Prostate gland (tissue), 2 donors: ENCODE measurements at regions not wholly inside any gene's neighbourhood (a gene's known extent, or its start where the extent isn't known, plus 50 kb on each side); places are given as distances from the start of the nearest gene placed in this dataset.

Experiments
- POLR2A ChIP-seq: fragments of 450-650 bp; IDR thresholded peaks from one replicate; pipeline ENCODE4 v1.6.1; 2016; ENCODE audit warnings: antibody characterized with exemption, mild to moderate bottlenecking
- POLR2AphosphoS5 ChIP-seq: sonication (generic); formaldehyde crosslinking; IDR thresholded peaks from one replicate; pipeline ENCODE4 v1.6.1; 2017; ENCODE audit warnings: antibody characterized with exemption
- TF ChIP-seq, protein P1 (sequence below), 4 experiments: fragments of 200-600 bp in 2 of 4; fragments of 450-650 bp in 2 of 4; sonication (generic) in 2 of 4; IDR thresholded peaks; 1 replicate in 3 of 4; 2 replicates in 1 of 4; pipeline ENCODE4 v1.5.1; 2016 to 2019; ENCODE audit warnings: antibody characterized with exemption in 4 of 4, mild to moderate bottlenecking in 2 of 4, moderate library complexity in 2 of 4

DNA sequence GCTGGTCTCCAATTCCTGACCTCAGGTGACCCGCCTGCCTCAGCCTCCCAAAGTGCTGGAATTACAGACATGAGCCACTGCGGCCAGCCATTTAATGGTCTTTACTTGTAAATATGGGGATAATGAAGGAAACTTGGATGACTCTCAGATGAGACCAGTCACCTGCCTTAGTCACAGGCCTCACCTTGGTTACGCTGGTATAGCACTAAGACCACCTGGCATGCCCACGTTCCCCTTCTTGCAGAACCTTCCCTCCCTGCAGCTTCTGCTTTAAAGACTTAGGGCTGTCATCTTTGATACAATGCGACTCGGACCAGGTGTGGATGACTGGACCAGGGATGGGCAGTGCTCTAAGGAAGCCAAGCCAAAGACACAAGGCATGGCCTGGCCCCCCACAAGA is 629.9 kb downstream of the CCDC171 start:
- TF ChIP-seq, protein P1, sequence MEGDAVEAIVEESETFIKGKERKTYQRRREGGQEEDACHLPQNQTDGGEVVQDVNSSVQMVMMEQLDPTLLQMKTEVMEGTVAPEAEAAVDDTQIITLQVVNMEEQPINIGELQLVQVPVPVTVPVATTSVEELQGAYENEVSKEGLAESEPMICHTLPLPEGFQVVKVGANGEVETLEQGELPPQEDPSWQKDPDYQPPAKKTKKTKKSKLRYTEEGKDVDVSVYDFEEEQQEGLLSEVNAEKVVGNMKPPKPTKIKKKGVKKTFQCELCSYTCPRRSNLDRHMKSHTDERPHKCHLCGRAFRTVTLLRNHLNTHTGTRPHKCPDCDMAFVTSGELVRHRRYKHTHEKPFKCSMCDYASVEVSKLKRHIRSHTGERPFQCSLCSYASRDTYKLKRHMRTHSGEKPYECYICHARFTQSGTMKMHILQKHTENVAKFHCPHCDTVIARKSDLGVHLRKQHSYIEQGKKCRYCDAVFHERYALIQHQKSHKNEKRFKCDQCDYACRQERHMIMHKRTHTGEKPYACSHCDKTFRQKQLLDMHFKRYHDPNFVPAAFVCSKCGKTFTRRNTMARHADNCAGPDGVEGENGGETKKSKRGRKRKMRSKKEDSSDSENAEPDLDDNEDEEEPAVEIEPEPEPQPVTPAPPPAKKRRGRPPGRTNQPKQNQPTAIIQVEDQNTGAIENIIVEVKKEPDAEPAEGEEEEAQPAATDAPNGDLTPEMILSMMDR (IDR thresholded peaks at IDR 0.05) = no peak
- TF ChIP-seq POLR2A (no peak), POLR2AphosphoS5 (no peak)
